Endothelial cell of umbilical vein (primary cell): ENCODE measurements at regions not wholly inside any gene's neighbourhood (a gene's known extent, or its start where the extent isn't known, plus 50 kb on each side); places are given as distances from the start of the nearest gene placed in this dataset.

Experiments
- BruUV-seq: library from RNA; stranded (reverse); fragments of 400-500 nt; replicated peaks from 2 replicates; lab custom pipeline; 2021; lab: Mats Ljungman, UMichigan
- CTCF ChIA-PET: fragments of 300-600, 350-600 bp; sonication (Branson Sonifier 250); formaldehyde crosslinking; loops from one replicate; lab custom pipeline; 2021; ENCODE audit warnings: antibody characterized with exemption, inconsistent platforms; lab: Charles Lee
- POLR2A ChIA-PET: fragments of 300-600, 350-600 bp; sonication (Branson Sonifier 250); formaldehyde crosslinking; loops from one replicate; lab custom pipeline; 2021; ENCODE audit warnings: antibody characterized with exemption, inconsistent platforms; lab: Charles Lee
- DNase-seq: peaks from one replicate; pipeline ENCODE4 v3.0.0-alpha.2; 2011; ENCODE audit warnings: low read depth, low spot score
- FAIRE-seq: peaks from 2 replicates; lab custom pipeline; 2011; peaks lifted over from hg19 to GRCh38; lab: Jason Lieb, UNC
- H2AFZ ChIP-seq: 2 replicates; pipeline ENCODE4 v1.6.0; 2012; ENCODE audit warnings: low read depth, low read length, control low read depth, inconsistent platforms
- H3K27ac ChIP-seq: 2 replicates; pipeline ENCODE4 v1.5.1; 2011; ENCODE audit warnings: low read depth, mild to moderate bottlenecking, control low read depth, low read length, moderate library complexity; ENCODE audit not compliant: insufficient read depth
- H3K27me3 ChIP-seq, 2 experiments: 2 replicates each; pipeline versions ENCODE4 v1.6.0 to v1.6.1; 2011; ENCODE audit warnings: low read length in 2 of 2, mixed read lengths in 1 of 2; ENCODE audit not compliant: control insufficient read depth in 2 of 2, insufficient read depth in 2 of 2
- H3K36me3 ChIP-seq, 2 experiments: 2 replicates in 1 of 2; 3 replicates in 1 of 2; pipeline ENCODE4 v1.5.1; 2011; ENCODE audit warnings: low read length in 2 of 2, mild to moderate bottlenecking in 1 of 2, moderate library complexity in 1 of 2; ENCODE audit not compliant: control insufficient read depth in 2 of 2, insufficient read depth in 2 of 2; ENCODE audit errors: extremely low read depth in 1 of 2
- H3K4me1 ChIP-seq: 3 replicates; pipeline ENCODE4 v1.5.1; 2011; ENCODE audit warnings: mild to moderate bottlenecking, low read length; ENCODE audit not compliant: control insufficient read depth, insufficient read depth; ENCODE audit errors: extremely low read depth
- H3K4me2 ChIP-seq: 2 replicates; pipeline ENCODE4 v1.6.1; 2011; ENCODE audit warnings: low read length, control low read depth, mixed read lengths; ENCODE audit not compliant: insufficient read depth
- H3K4me3 ChIP-seq, 3 experiments: fragments of 200-600 bp in 1 of 3; sonication (generic), shearing (Covaris generic) in 1 of 3; replicated peaks in 1 of 3; 2 replicates each; pipeline ENCODE4 v1.5.1; 2011 to 2016; ENCODE audit warnings: control low read depth in 3 of 3, low read length in 3 of 3, mild to moderate bottlenecking in 2 of 3, inconsistent platforms in 1 of 3, low read depth in 1 of 3, moderate library complexity in 1 of 3; ENCODE audit not compliant: insufficient read depth in 1 of 3
- H3K79me2 ChIP-seq: 2 replicates; pipeline ENCODE4 v1.6.0; 2012; ENCODE audit warnings: low read length, inconsistent platforms; ENCODE audit not compliant: control insufficient read depth, insufficient read depth
- H3K9ac ChIP-seq: replicated peaks from 2 replicates; pipeline ENCODE3; 2011; ENCODE audit warnings: low read length, control low read depth; ENCODE audit not compliant: insufficient read depth; ENCODE audit errors: extremely low read depth
- H3K9me1 ChIP-seq: replicated peaks from 3 replicates; pipeline ENCODE4 v1.6.0; 2011; ENCODE audit warnings: mild to moderate bottlenecking, low read length; ENCODE audit not compliant: control insufficient read depth, insufficient read depth; ENCODE audit errors: extremely low read depth
- H3K9me3 ChIP-seq: replicated peaks from 2 replicates; pipeline ENCODE4 v1.5.1; 2012; ENCODE audit warnings: low read length, inconsistent platforms; ENCODE audit not compliant: control insufficient read depth, insufficient read depth
- H4K20me1 ChIP-seq: replicated peaks from 2 replicates; pipeline ENCODE3; 2011; ENCODE audit warnings: mild to moderate bottlenecking, low read length; ENCODE audit not compliant: control insufficient read depth, insufficient read depth; ENCODE audit errors: extremely low read depth
- EZH2 ChIP-seq: IDR thresholded peaks from 2 replicates; pipeline ENCODE4 v1.6.1; 2012; ENCODE audit warnings: borderline replicate concordance, low read depth, mild to moderate bottlenecking, moderate library complexity, low read length, inconsistent platforms; ENCODE audit not compliant: severe bottlenecking
- FOS ChIP-seq: IDR thresholded peaks from 2 replicates; pipeline ENCODE4 v1.6.1; 2011; ENCODE audit warnings: mild to moderate bottlenecking, low read length, moderate library complexity, borderline replicate concordance; ENCODE audit not compliant: insufficient read depth
- GATA2 ChIP-seq: IDR thresholded peaks from 2 replicates; pipeline ENCODE4 v1.7.0; 2011; ENCODE audit warnings: low read depth, mild to moderate bottlenecking, moderate library complexity, mixed read lengths, low read length; ENCODE audit not compliant: insufficient read length, insufficient read depth
- JUN ChIP-seq: IDR thresholded peaks from 2 replicates; pipeline ENCODE4 v1.6.1; 2011; ENCODE audit warnings: borderline replicate concordance, low read depth; ENCODE audit not compliant: insufficient read length, insufficient read depth
- MYC ChIP-seq: IDR thresholded peaks from one replicate; pipeline ENCODE4 v1.6.1; 2011; ENCODE audit warnings: mild to moderate bottlenecking, low read depth, low read length
- POLR2A ChIP-seq: IDR thresholded peaks from 2 replicates; pipeline ENCODE4 v1.6.1; 2012; ENCODE audit warnings: low read depth, mild to moderate bottlenecking, control low read depth, low read length
- POLR2AphosphoS5 ChIP-seq: IDR thresholded peaks from 2 replicates; pipeline ENCODE4 v1.6.1; 2012; ENCODE audit warnings: low read depth, mild to moderate bottlenecking, control low read depth, low read length, moderate library complexity; ENCODE audit not compliant: insufficient read depth
- dilution Hi-C: fragments of 300-500 bp; cut with MboI; formaldehyde crosslinking; loops from one replicate; pipeline ENCODE4 v1.15.0; 2019; ENCODE audit warnings: low sequenced_read_pairs; ENCODE audit not compliant: extremely low pct_ligation_motif_present
- intact Hi-C: fragments of 100-400 bp; cut with micrococcal nuclease; formaldehyde crosslinking; loops from one replicate; pipeline ENCODE4 v1.10.0; 2022
- TF ChIP-seq, protein P1 (sequence below), 2 donors: IDR thresholded peaks; 1 replicate in 1 of 2; 2 replicates in 1 of 2; pipeline ENCODE4 v1.5.1; 2011; ENCODE audit warnings: low read length in 2 of 2, mild to moderate bottlenecking in 2 of 2, moderate library complexity in 2 of 2, control low read depth in 1 of 2, inconsistent platforms in 1 of 2, low read depth in 1 of 2; ENCODE audit not compliant: insufficient read depth in 1 of 2; ENCODE audit errors: extremely low read depth in 1 of 2
- TF ChIP-seq, protein P2 (sequence below): IDR thresholded peaks from 2 replicates; pipeline ENCODE4 v1.6.1; 2011; ENCODE audit not compliant: insufficient read depth, insufficient read length

- Histone ChIP-seq H4K20me1 (no peaks in the 10 kb centered on the region), H3K27ac (no peak overlapping the region), H3K9me3 (no peaks in the 10 kb centered on the region), H3K4me1 (no peaks in the 10 kb centered on the region), H3K4me2 (no peak overlapping the region), H3K27me3 (no peaks in the 10 kb centered on the region), H3K9me1 (no peaks in the 10 kb centered on the region), H3K36me3 (no peaks in the 10 kb centered on the region), H3K9ac (no peak overlapping the region), H2AFZ (no peak overlapping the region), H3K4me3 (no peak overlapping the region), H3K79me2 (no peaks in the 10 kb centered on the region)
- DNase-seq (no peak), FAIRE-seq (no peak)
- ChIA-PET CTCF (no interaction called here), POLR2A (no interaction called here)
- TF ChIP-seq JUN (no peak), EZH2 (no peak)
- TF ChIP-seq, protein P1, sequence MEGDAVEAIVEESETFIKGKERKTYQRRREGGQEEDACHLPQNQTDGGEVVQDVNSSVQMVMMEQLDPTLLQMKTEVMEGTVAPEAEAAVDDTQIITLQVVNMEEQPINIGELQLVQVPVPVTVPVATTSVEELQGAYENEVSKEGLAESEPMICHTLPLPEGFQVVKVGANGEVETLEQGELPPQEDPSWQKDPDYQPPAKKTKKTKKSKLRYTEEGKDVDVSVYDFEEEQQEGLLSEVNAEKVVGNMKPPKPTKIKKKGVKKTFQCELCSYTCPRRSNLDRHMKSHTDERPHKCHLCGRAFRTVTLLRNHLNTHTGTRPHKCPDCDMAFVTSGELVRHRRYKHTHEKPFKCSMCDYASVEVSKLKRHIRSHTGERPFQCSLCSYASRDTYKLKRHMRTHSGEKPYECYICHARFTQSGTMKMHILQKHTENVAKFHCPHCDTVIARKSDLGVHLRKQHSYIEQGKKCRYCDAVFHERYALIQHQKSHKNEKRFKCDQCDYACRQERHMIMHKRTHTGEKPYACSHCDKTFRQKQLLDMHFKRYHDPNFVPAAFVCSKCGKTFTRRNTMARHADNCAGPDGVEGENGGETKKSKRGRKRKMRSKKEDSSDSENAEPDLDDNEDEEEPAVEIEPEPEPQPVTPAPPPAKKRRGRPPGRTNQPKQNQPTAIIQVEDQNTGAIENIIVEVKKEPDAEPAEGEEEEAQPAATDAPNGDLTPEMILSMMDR (IDR thresholded peaks at IDR 0.05; ENCODE audit: extremely low read depth in 1 of 2, insufficient read depth in 1 of 2, low read depth in 1 of 2, low read length in 2 of 2) = no peak
- dilution Hi-C loops = no loop called here
- BruUV-seq = no TSS peak
- intact Hi-C loops = no loop called here
These were observed 286.8 kb downstream of the LMO4 start for GRCh38 chr1:87615491-87615890.

- Histone ChIP-seq H3K9me3 (no peaks in the 10 kb centered on the region), H3K27ac (no peak overlapping the region), H3K79me2 (no peaks in the 10 kb centered on the region), H3K4me3 (no peak overlapping the region), H2AFZ (no peak overlapping the region), H3K36me3 (no peaks in the 10 kb centered on the region), H3K4me1 (no peaks in the 10 kb centered on the region), H3K4me2 (no peak overlapping the region), H3K9me1 (no peaks in the 10 kb centered on the region), H3K9ac (no peak overlapping the region), H3K27me3 (no peaks in the 10 kb centered on the region), H4K20me1 (no peaks in the 10 kb centered on the region)
- ChIA-PET POLR2A (no interaction called here), CTCF (no interaction called here)
- DNase-seq (no peak), FAIRE-seq (no peak)
- dilution Hi-C loops = no loop called here
- no TSS peak for BruUV-seq
- no peak for TF ChIP-seq POLR2A
- TF ChIP-seq EZH2 = no peak
- TF ChIP-seq GATA2 = no peak
- TF ChIP-seq, protein P2, sequence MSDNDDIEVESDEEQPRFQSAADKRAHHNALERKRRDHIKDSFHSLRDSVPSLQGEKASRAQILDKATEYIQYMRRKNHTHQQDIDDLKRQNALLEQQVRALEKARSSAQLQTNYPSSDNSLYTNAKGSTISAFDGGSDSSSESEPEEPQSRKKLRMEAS = no peak
- no peak for TF ChIP-seq MYC
- TF ChIP-seq, protein P1 (IDR thresholded peaks at IDR 0.05; ENCODE audit: extremely low read depth in 1 of 2, insufficient read depth in 1 of 2, low read depth in 1 of 2, low read length in 2 of 2) = no peak
- no peak for TF ChIP-seq POLR2AphosphoS5
- TF ChIP-seq FOS = no peak
- TF ChIP-seq JUN = no peak
- intact Hi-C loops = no loop called here
These were observed 287.2 kb downstream of the LMO4 start for GRCh38 chr1:87615901-87616300.
